ENCODE measurements at regions not wholly inside any gene's neighbourhood (a gene's known extent, or its start where the extent isn't known, plus 50 kb on each side); places are given as distances from the start of the nearest gene placed in this dataset.

- no peak for TF ChIP-seq POLR2AphosphoS2 (conservative IDR thresholded peaks at IDR 0.05; ENCODE audit: low read length)
- TF ChIP-seq HOXA7 (CRISPR knock-in tag; IDR thresholded peaks at IDR 0.05): no peak
- no peak for TF ChIP-seq POLR2A (IDR thresholded peaks at IDR 0.05; ENCODE audit: low read length)
- TF ChIP-seq CTCF (IDR thresholded peaks at IDR 0.05): no peak
- no peak for TF ChIP-seq ZC3H11A (IDR thresholded peaks at IDR 0.05)
- no peak for TF ChIP-seq RARB (CRISPR knock-in tag; IDR thresholded peaks at IDR 0.05)
- no peak for TF ChIP-seq PBX3 (IDR thresholded peaks at IDR 0.05)
Observed at GRCh38 chr13:67298297-67298696, 68.2 kb upstream of the PCDH9 start.
